PC-3 (cell line): ENCODE measurements at regions not wholly inside any gene's neighbourhood (a gene's known extent, or its start where the extent isn't known, plus 50 kb on each side); places are given as distances from the start of the nearest gene placed in this dataset.

Experiments used
- EZH2 ChIP-seq: fragments of 300-600 bp; sonication (generic); IDR thresholded peaks from one replicate; pipeline ENCODE4 v1.6.1; 2017; ENCODE audit warnings: antibody characterized with exemption, mild to moderate bottlenecking, low read length; ENCODE audit not compliant: unreplicated experiment
- EZH2phosphoT487 ChIP-seq: fragments of 300-600 bp; sonication (generic); IDR thresholded peaks from 2 replicates; pipeline ENCODE4 v1.6.1; 2018; ENCODE audit warnings: mild to moderate bottlenecking, antibody characterized with exemption, low read length, borderline replicate concordance
- TF ChIP-seq, protein P1 (sequence below): fragments of 300-600 bp; sonication (generic); conservative IDR thresholded peaks from 2 replicates; pipeline ENCODE4 v1.5.1; 2017; ENCODE audit warnings: antibody characterized with exemption, low read depth, mild to moderate bottlenecking, low read length

DNA sequence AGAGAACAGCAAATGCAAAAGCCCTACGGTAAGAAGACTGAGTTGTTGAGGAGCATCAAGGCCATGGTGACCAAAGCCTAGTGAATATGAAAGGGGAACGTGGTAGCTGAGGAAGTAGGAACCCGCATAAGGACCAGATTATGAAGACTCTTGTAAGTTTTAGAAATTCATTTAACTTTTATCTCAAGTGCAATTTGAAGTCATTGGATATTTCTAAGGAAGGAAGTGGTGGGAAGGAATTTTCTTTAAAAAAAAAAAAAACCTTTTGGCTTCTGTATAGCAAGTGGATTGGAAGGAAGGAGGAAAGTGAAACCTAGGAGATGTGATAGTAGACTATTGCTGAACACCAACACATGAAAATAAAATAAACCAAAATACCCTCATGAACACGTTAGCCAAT is 119.0 kb downstream of the TNFSF18 start:
- TF ChIP-seq, protein P1, sequence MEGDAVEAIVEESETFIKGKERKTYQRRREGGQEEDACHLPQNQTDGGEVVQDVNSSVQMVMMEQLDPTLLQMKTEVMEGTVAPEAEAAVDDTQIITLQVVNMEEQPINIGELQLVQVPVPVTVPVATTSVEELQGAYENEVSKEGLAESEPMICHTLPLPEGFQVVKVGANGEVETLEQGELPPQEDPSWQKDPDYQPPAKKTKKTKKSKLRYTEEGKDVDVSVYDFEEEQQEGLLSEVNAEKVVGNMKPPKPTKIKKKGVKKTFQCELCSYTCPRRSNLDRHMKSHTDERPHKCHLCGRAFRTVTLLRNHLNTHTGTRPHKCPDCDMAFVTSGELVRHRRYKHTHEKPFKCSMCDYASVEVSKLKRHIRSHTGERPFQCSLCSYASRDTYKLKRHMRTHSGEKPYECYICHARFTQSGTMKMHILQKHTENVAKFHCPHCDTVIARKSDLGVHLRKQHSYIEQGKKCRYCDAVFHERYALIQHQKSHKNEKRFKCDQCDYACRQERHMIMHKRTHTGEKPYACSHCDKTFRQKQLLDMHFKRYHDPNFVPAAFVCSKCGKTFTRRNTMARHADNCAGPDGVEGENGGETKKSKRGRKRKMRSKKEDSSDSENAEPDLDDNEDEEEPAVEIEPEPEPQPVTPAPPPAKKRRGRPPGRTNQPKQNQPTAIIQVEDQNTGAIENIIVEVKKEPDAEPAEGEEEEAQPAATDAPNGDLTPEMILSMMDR, result no peak
- TF ChIP-seq EZH2, result no peak
- no peak for TF ChIP-seq EZH2phosphoT487
